HEK293 (cell line): ENCODE measurements at regions not wholly inside any gene's neighbourhood (a gene's known extent, or its start where the extent isn't known, plus 50 kb on each side); places are given as distances from the start of the nearest gene placed in this dataset.
A peak's percentile ranks its signal among the peaks of the same experiment; 100 is the strongest.

ENCODE experiments used
- CTCF ChIA-PET: fragments of 350-600 bp; formaldehyde crosslinking; extraction: SDS; loops from one replicate; lab custom pipeline; 2021; ENCODE audit warnings: antibody characterized with exemption; lab: Yijun Ruan, JAX
- POLR2A ChIA-PET: fragments of 300-600 bp; formaldehyde crosslinking; extraction: SDS; loops from one replicate; lab custom pipeline; 2020; ENCODE audit warnings: antibody characterized with exemption, inconsistent platforms; lab: Yijun Ruan, JAX
- H3K27ac ChIP-seq: fragments of 200-500 bp; sonication (Bioruptor generic); 2 replicates; pipeline ENCODE4 v1.5.1; 2014; ENCODE audit warnings: low read depth, low read length, control low read depth, inconsistent platforms; ENCODE audit errors: extremely low read depth
- H3K36me3 ChIP-seq, 2 experiments: fragments of 200-500 bp in 1 of 2; sonication (Bioruptor generic) in 1 of 2; 1 replicate in 1 of 2; 2 replicates in 1 of 2; pipeline ENCODE4 v1.5.1; 2014 to 2017; ENCODE audit warnings: inconsistent platforms in 2 of 2, low read length in 2 of 2; ENCODE audit not compliant: control insufficient read depth in 2 of 2, insufficient read depth in 1 of 2
- H3K4me1 ChIP-seq: fragments of 200-500 bp; sonication (Bioruptor generic); 2 replicates; pipeline ENCODE4 v1.5.1; 2014; ENCODE audit warnings: mild to moderate bottlenecking, low read length, inconsistent platforms; ENCODE audit not compliant: control insufficient read depth, insufficient read depth
- H3K4me3 ChIP-seq: 2 replicates; pipeline ENCODE4 v1.5.1; 2011; ENCODE audit warnings: low read depth, mild to moderate bottlenecking, control low read depth, low read length, moderate library complexity
- H3K9me3 ChIP-seq: fragments of 200-500 bp; sonication (Bioruptor generic); 2 replicates; pipeline ENCODE4 v1.5.1; 2014; ENCODE audit warnings: low read depth, low read length, inconsistent platforms; ENCODE audit not compliant: control insufficient read depth, insufficient read depth
- AEBP2 ChIP-seq: fragments of 450-650 bp; formaldehyde crosslinking; IDR thresholded peaks from 2 replicates; pipeline ENCODE4 v1.5.1; 2016; ENCODE audit warnings: missing biosample characterization, missing genetic modification characterization, borderline replicate concordance
- HOXD13 ChIP-seq: sonication (generic); formaldehyde crosslinking; IDR thresholded peaks from 2 replicates; pipeline ENCODE4 v1.8.0; 2022; ENCODE audit warnings: missing genetic modification reagents, borderline replicate concordance
- OSR2 ChIP-seq: fragments of 450-650 bp; formaldehyde crosslinking; IDR thresholded peaks from 2 replicates; pipeline ENCODE4 v1.5.1; 2016; ENCODE audit warnings: missing biosample characterization, missing genetic modification characterization
- PRDM1 ChIP-seq: fragments of 450-650 bp; formaldehyde crosslinking; IDR thresholded peaks from 2 replicates; pipeline ENCODE4; 2016; ENCODE audit warnings: missing biosample characterization, missing genetic modification characterization
- REPIN1 ChIP-seq: fragments of 450-650 bp; formaldehyde crosslinking; IDR thresholded peaks from 2 replicates; pipeline ENCODE4 v1.5.1; 2017; ENCODE audit warnings: missing biosample characterization, missing genetic modification characterization, low read depth
- SP2 ChIP-seq: fragments of 450-650 bp; formaldehyde crosslinking; IDR thresholded peaks from 2 replicates; pipeline ENCODE4 v1.5.1; 2016; ENCODE audit warnings: missing biosample characterization, missing genetic modification characterization
- SP3 ChIP-seq: fragments of 450-650 bp; formaldehyde crosslinking; IDR thresholded peaks from 2 replicates; pipeline ENCODE4 v1.5.1; 2016; ENCODE audit warnings: missing biosample characterization, missing genetic modification characterization
- TSHZ1 ChIP-seq: fragments of 450-650 bp; formaldehyde crosslinking; IDR thresholded peaks from 2 replicates; pipeline ENCODE4 v1.5.1; 2016; ENCODE audit warnings: missing biosample characterization, missing genetic modification characterization, borderline replicate concordance
- ZBTB21 ChIP-seq: fragments of 450-650 bp; formaldehyde crosslinking; IDR thresholded peaks from 2 replicates; pipeline ENCODE4 v1.5.1; 2017; ENCODE audit warnings: missing biosample characterization, missing genetic modification characterization
- ZNF132 ChIP-seq: fragments of 450-650 bp; formaldehyde crosslinking; IDR thresholded peaks from 2 replicates; pipeline ENCODE4 v1.5.1; 2017; ENCODE audit warnings: missing biosample characterization, missing genetic modification characterization, borderline replicate concordance
- ZNF157 ChIP-seq: fragments of 450-650 bp; formaldehyde crosslinking; IDR thresholded peaks from 2 replicates; pipeline ENCODE4 v1.5.1; 2016; ENCODE audit warnings: missing biosample characterization, missing genetic modification characterization
- ZNF16 ChIP-seq: fragments of 450-650 bp; formaldehyde crosslinking; IDR thresholded peaks from 2 replicates; pipeline ENCODE4 v1.5.1; 2016; ENCODE audit warnings: low read depth, missing biosample characterization, missing genetic modification characterization
- ZNF202 ChIP-seq: fragments of 450-650 bp; formaldehyde crosslinking; IDR thresholded peaks from 2 replicates; pipeline ENCODE4 v1.5.1; 2016; ENCODE audit warnings: missing biosample characterization, missing genetic modification characterization, borderline replicate concordance
- ZNF221 ChIP-seq: fragments of 450-650 bp; formaldehyde crosslinking; IDR thresholded peaks from 2 replicates; pipeline ENCODE4 v1.5.1; 2017; ENCODE audit warnings: missing biosample characterization, missing genetic modification characterization, borderline replicate concordance
- ZNF302 ChIP-seq: fragments of 450-650 bp; formaldehyde crosslinking; IDR thresholded peaks from 2 replicates; pipeline ENCODE4 v1.5.1; 2016; ENCODE audit warnings: missing biosample characterization, missing genetic modification characterization, low read depth
- ZNF324 ChIP-seq: fragments of 450-650 bp; formaldehyde crosslinking; IDR thresholded peaks from 2 replicates; pipeline ENCODE4 v1.5.1; 2016; ENCODE audit warnings: missing biosample characterization, missing genetic modification characterization
- ZNF449 ChIP-seq: fragments of 450-650 bp; formaldehyde crosslinking; IDR thresholded peaks from 2 replicates; pipeline ENCODE4 v1.5.1; 2017; ENCODE audit warnings: missing biosample characterization, mild to moderate bottlenecking, missing genetic modification characterization, moderate library complexity
- ZNF558 ChIP-seq: fragments of 450-650 bp; formaldehyde crosslinking; IDR thresholded peaks from 2 replicates; pipeline ENCODE4 v1.5.1; 2016; ENCODE audit warnings: missing biosample characterization, missing genetic modification characterization
- ZNF664 ChIP-seq: fragments of 450-650 bp; formaldehyde crosslinking; IDR thresholded peaks from 2 replicates; pipeline ENCODE4 v1.5.1; 2016; ENCODE audit warnings: missing biosample characterization, missing genetic modification characterization
- ZNF677 ChIP-seq: fragments of 450-650 bp; IDR thresholded peaks from 2 replicates; pipeline ENCODE4 v1.5.0; 2018; ENCODE audit warnings: missing biosample characterization, mild to moderate bottlenecking, missing genetic modification characterization, moderate library complexity
- ZNF701 ChIP-seq: fragments of 450-650 bp; formaldehyde crosslinking; IDR thresholded peaks from 2 replicates; pipeline ENCODE4 v1.5.1; 2016; ENCODE audit warnings: missing biosample characterization, missing genetic modification characterization
- ZSCAN30 ChIP-seq: fragments of 450-650 bp; IDR thresholded peaks from 2 replicates; pipeline ENCODE4 v1.5.1; 2018; ENCODE audit warnings: missing biosample characterization, mild to moderate bottlenecking, missing genetic modification characterization, moderate library complexity
- TF ChIP-seq, protein P1 (sequence below): fragments of 450-650 bp; formaldehyde crosslinking; IDR thresholded peaks from 2 replicates; pipeline ENCODE4 v1.5.1; 2016; ENCODE audit warnings: missing biosample characterization, missing genetic modification characterization, low read depth

- TF ChIP-seq TSHZ1 (tag by site-specific recombination) = no peak
- TF ChIP-seq ZNF221 (tag by site-specific recombination) = no peak
- no peak for TF ChIP-seq OSR2 (tag by site-specific recombination)
- TF ChIP-seq HOXD13 (CRISPR knock-in tag) = no peak
- TF ChIP-seq SP3 (tag by site-specific recombination) = no peak
- TF ChIP-seq ZNF677 (tag by site-specific recombination) = no peak
- no peak for TF ChIP-seq ZNF324 (tag by site-specific recombination)
- TF ChIP-seq ZNF664 (tag by site-specific recombination) = no peak
- TF ChIP-seq ZNF302 = no peak
- TF ChIP-seq ZNF449 (tag by site-specific recombination) = no peak
- TF ChIP-seq ZNF132 (tag by site-specific recombination) = no peak
Observed at GRCh38 chr3:154887869-154888268, 192.2 kb upstream of the MME start (continued).

GRCh38 chr3:154886437-154886836 is 193.7 kb upstream of the MME start:
- TF ChIP-seq ZNF701 (no peak), ZBTB21 (tag by site-specific recombination) (peak; percentile 35; the same call in 1 of the 2 replicates)
- H3K27ac ChIP-seq = no peak overlapping the region
- H3K4me3 ChIP-seq = no peak overlapping the region
- H3K36me3 ChIP-seq = no peaks in the 10 kb centered on the region
- no peaks in the 10 kb centered on the region for H3K9me3 ChIP-seq
- ChIA-PET POLR2A (no interaction called here), CTCF (interaction anchor here (1.1 kb wide), 1 partner anchor 20 kb away, joined by 3 read pairs; no protein-coding TSS in a partner anchor)
- H3K4me1 ChIP-seq = no peaks in the 10 kb centered on the region

GRCh38 chr3:154885418-154885817 is 194.7 kb upstream of the MME start:
- TF ChIP-seq ZNF202 (tag by site-specific recombination) (no peak), SP2 (no peak), ZNF157 (tag by site-specific recombination) (no peak), REPIN1 (tag by site-specific recombination) (no peak), AEBP2 (tag by site-specific recombination) (no peak), ZSCAN30 (tag by site-specific recombination) (no peak), PRDM1 (tag by site-specific recombination) (no peak), ZNF16 (tag by site-specific recombination) (no peak), ZNF558 (tag by site-specific recombination) (no peak), ZNF677 (tag by site-specific recombination) (no peak)
- TF ChIP-seq, protein P1, sequence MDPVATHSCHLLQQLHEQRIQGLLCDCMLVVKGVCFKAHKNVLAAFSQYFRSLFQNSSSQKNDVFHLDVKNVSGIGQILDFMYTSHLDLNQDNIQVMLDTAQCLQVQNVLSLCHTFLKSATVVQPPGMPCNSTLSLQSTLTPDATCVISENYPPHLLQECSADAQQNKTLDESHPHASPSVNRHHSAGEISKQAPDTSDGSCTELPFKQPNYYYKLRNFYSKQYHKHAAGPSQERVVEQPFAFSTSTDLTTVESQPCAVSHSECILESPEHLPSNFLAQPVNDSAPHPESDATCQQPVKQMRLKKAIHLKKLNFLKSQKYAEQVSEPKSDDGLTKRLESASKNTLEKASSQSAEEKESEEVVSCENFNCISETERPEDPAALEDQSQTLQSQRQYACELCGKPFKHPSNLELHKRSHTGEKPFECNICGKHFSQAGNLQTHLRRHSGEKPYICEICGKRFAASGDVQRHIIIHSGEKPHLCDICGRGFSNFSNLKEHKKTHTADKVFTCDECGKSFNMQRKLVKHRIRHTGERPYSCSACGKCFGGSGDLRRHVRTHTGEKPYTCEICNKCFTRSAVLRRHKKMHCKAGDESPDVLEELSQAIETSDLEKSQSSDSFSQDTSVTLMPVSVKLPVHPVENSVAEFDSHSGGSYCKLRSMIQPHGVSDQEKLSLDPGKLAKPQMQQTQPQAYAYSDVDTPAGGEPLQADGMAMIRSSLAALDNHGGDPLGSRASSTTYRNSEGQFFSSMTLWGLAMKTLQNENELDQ = no peak
- Histone ChIP-seq H3K36me3 (no peaks in the 10 kb centered on the region), H3K9me3 (no peaks in the 10 kb centered on the region), H3K27ac (no peak overlapping the region), H3K4me3 (no peak overlapping the region), H3K4me1 (no peaks in the 10 kb centered on the region)
- ChIA-PET POLR2A (no interaction called here), CTCF (no interaction called here)
